GDM1 (cell line): ENCODE measurements at regions not wholly inside any gene's neighbourhood (a gene's known extent, or its start where the extent isn't known, plus 50 kb on each side); places are given as distances from the start of the nearest gene placed in this dataset.

Source experiments
- DNase-seq: peaks from one replicate; lab custom pipeline; 2025; lab: John Stamatoyannopoulos, UW

GRCh38 chr2:143918465-143918989 lies 601.4 kb downstream of the ZEB2 start:
- DNase-seq = no peak

DNA sequence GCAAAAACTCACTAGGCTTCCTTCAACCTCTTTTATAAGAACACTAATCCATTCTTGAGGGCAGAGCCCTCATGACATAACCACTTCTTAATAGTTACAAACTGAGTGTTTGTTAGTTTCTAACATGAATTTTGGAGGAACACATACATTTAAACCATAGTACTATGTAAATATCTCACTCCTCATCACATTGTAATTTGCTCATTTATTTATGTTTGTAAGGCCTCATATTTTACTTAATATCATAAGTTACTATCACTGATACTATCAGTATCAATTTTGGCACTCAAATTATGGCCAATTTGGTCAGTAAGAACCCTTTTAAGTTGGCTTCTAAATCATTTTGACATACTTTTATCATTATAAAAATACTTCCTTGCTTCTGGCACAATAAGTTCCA lies 603.1 kb downstream of the ZEB2 start:
- no peak for DNase-seq

DNA sequence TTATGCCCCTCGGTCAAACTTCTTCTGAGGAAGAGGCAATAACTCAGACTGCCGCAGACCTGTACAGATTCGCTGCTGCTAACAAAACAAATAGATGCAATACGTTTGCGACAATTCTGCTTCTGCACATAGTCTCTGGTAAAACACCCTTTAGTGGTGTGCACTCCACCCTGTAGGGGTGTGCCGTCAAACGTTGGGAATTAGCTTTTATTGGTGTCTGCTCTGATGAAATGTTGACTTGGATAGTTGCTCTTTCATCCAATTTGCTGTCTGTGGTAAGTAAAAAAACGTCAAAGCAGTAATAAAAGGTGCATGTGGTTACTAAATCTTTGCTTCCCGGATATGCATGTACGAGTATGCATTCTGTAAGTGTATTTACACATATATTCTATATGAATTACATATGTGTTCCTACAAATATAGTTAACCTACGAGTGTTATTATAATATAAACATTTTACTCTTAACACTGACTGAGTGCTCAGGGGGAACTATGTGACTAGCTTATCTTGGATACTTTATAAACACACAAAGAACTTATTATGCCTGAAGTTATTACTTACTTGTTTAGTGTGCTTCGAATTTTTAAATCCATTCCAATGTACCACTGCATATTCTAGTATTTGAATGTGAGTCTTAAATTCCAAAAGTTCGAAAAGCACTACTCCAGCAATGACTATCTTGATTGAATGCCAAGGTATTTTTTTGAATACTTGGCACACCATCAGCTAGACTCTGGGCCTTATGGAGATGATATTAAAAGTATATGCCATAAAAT lies 610.2 kb downstream of the ZEB2 start:
- no peak for DNase-seq

GRCh38 chr2:143908843-143909242 lies 611.1 kb downstream of the ZEB2 start:
- no peak for DNase-seq

DNA sequence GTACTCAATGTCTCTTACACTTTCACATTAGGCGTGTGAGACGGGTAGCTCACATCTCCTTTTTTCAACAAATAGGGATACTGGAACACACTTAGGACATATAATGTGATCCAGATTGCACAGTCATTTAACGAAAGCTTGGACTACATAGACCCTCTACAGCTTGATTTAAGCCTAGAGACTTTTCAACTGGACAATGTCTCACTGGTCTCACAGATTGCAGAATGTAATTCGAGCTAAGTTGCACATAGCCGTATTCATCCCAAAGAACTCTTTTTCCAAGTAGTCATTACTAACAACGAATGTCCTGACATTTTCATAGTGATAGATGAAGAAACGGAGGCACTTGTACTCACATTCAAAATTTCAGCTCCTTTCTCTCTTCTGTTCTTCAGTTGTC lies 612.1 kb downstream of the ZEB2 start:
- no peak for DNase-seq

DNA sequence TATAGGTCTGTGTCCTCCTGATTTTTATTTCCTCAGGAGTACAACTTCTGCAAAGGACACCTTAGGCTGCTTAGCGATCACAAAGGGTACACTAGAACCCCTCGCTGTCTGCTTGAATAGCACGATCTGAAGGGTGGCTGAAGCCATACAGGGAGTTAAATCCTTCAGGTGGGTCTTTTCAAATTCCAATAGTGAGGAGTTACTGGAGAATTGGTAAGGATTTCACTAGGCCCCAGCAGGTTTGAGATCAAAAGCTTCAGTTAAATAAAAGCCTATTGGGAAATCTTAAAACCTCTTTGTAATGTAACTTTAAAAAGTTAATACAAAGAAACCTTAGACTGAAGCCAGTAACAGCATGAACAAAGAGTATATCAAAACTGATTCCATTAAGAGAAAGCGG lies 613.1 kb downstream of the ZEB2 start:
- no peak for DNase-seq

- DNase-seq = no peak
Measured at GRCh38 chr2:143905587-143905986, 614.3 kb downstream of the ZEB2 start.

- DNase-seq = no peak
Measured at GRCh38 chr2:143903172-143903856, 616.6 kb downstream of the ZEB2 start.

DNA sequence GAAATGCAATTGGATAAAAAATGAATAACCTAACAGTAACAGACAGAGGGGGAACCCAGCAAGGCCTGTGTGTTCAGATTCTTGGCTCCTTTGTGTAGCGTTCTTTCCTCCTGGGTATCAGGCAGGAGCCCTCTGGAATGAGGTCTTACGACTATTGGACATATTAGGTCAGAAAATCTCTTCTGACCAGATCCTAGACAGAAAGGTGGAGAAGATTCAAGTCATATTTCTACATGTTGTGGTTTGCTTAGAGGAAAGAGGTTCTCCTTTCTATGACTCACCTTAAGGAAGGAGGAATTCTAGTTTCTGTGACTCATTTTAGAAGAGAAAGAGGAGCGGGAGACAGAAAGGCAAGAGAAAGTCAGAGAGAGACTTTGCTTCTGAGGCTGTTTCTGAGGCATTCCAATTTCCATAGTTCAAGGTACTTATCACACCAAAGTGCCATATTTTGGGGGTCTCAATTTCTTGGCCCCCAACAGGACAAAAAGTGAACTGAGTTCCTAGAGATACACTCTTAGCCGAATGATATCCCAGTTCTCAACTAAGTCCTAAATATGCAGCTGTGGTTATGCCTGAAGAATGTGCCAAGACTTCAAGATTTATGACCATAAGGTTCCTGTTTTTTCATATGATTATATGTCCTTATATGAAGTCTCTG lies 618.6 kb downstream of the ZEB2 start:
- peak; percentile 28 for DNase-seq

DNA sequence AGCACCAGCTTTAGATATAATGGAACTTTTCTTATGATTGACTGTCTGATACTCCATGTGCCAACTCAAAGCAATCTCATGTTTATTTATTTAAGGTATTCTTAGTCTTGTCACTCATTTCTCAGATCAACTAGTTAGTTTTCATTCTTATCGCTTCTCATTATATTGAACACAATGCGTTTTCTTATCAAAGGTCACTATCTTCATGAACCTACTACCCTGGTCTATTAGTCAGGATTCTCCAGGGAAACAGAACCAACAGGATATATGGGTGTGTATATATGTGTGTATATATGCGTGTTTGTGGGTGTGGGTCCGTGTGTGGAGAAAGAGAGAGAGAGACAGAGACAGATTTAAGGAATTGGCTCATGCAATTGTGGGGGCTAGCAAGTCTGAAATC lies 619.9 kb downstream of the ZEB2 start:
- DNase-seq = no peak

DNA sequence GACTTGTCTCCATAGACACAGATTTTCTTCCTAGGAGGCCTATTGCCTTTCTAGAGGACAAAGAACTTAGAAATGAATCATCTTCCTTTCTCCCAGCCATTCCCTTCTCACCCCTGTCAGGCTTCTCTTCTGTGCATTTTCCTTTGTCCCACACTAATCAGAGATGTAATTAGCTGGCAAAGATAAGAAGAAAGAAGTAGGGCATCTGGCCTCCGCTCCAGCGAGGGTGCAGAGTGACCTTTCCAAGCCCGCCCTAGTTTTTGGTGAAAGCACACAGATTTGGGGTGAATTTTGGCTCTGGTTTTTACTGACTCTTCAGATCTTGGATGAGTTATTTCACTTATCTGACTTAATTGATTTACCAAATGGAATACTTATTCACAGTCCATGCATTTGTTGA lies 626.5 kb downstream of the ZEB2 start:
- no peak for DNase-seq

DNA sequence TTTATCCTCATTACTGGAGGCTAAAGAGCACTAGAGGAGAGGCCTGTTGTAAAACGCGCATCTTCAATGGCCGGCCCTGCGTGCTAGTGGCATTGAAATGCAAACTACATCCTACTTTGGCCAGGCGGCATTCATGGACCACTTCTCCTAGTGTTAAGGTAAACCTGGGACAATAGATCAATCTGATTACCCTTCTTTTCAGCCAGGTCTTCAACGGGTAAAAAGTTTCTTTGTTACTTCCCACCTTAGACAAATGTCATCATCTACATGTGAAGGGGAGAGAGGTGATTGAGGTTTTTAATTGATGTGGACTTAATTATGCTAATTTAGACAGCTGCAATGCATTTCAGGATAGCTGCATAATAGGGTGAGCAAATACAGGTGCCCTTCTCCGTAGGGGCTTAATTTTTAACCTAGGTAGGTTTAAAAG lies 628.0 kb downstream of the ZEB2 start:
- no peak for DNase-seq

- no peak for DNase-seq
Measured at GRCh38 chr2:143890798-143891197, 629.1 kb downstream of the ZEB2 start.

DNA sequence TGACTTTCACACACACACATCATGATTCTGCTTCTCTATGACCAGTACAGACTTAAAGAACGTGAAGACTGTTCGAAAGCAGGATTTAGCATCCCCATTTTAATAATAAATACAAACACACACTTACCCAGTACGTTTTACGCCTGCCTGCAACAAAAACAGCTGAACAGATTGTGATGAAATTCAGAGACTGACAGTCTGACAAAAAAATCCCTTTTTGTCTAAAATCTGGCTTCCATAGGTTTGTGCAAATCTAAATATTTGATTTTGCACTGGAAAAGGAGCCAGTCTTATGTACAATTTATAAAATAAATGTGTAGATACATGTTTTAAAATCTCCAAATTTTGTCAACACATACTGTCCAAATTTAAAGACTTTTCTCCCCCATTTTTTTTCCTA lies 630.7 kb downstream of the ZEB2 start:
- no peak for DNase-seq

GRCh38 chr2:143885461-143885860 lies 634.5 kb downstream of the ZEB2 start:
- no peak for DNase-seq

GRCh38 chr2:143881246-143881645 lies 638.7 kb downstream of the ZEB2 start:
- no peak for DNase-seq

DNA sequence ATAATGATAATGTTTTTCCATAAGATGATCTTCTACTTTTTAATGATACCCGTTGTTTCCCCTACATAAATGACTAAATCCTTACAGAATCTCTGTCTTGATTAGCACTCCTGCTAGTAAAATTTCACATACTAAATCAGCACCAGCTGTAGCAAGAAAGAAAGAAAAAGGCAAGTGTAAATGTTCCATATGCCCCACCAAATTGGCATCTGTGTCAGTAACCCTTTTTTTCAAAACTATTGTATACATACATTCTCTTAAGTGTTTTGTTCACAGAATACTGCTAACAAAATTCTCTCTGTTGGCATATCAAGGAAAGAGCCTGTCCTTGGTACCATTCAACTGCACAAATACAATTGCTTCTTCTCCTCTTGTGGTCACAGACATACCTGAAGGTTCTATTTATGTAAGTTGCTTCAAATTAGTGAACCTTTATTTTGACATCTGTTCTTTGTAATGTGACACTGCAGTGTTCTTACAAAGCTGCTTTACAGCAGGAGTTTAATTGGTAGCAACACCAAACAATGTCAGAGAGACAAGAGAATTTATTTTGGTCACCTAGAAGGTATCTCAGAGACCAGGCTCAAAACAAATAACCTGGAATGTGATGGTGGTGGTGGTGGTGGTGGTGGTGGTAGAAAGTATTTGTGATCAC lies 641.9 kb downstream of the ZEB2 start:
- DNase-seq = no peak

DNA sequence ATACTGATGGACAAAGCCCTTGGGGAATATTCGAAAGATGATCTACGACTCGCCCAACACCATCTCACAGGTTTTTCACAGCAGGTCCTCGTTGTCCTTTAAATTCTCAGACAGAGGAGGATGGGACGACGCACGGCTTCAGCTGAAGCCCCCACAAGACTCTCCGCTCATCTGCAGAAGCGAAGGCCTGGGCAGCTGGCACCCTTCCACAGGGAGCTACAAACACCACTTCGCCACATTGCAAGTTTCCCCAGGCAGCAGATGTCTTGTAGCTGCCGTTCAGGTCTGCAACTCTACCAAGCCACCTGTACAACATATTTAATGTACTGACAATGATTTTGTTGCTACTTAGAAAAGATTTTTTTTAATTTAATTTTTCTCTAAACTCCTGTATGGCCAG lies 642.9 kb downstream of the ZEB2 start:
- DNase-seq = no peak

DNA sequence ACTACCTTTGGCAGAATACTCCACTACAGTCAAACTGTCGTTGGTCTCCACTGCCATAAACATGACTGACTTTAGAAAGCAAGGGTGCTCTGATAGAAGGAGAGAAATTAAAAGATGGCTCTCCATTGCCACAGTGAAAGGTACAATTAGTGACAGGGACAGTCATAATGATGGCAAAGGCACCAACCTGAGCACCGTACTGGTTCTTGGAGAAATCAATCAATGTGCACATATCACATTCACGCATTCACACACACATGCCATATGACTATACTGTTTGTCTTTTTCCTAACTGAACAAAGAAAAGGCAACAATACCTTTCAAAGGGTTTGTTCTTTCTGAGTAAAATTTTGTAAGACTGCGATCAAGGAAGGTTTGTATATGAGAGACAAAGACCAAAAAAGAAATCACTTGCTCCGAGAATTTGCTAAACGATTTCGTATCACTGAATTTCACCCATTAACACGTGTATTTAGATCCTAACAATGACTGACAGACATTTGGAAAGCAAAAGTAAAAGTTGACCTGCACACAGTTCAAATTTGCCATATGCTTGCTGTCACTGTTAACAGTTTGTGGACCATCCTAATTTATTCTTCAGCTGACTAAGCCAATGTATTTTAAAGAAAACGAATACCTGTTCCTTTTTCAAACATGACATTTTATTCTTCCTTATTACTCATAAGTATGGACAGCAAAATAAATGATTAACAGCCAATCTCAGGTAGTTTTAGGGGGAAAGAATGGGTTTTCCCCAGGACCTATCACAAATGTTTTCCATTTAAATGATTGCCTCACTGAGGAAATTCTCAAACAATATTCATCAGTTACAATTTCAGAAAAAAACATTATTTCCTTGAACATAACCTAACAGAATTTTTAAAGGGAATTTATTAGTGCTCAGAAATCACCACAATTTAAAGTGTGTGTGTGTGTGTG lies 644.4 kb downstream of the ZEB2 start:
- no peak for DNase-seq

DNA sequence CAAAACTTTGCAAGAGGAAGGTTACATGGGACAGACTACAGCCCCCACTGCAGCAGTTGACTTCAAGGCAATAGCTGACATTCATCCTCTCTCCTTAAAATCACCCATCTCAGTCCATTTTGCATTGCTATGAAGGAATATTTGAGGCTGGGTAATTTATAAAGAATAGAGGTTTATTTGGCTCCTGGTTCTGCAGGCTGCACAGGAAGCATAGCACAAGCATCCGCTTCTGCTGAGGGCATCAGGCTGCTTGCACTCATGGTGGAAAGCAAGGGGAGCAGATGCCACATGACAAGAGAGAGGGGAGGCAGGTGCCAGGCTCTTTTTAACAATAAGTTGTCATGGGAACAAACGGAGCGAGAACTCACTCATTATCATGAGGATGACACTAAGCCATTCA lies 646.0 kb downstream of the ZEB2 start:
- DNase-seq = no peak

GRCh38 chr2:143870696-143871095 lies 649.2 kb downstream of the ZEB2 start:
- DNase-seq = no peak
